RPMI7951 (cell line): ENCODE measurements at regions not wholly inside any gene's neighbourhood (a gene's known extent, or its start where the extent isn't known, plus 50 kb on each side); places are given as distances from the start of the nearest gene placed in this dataset.

Experiments used
- DNase-seq: peaks from one replicate; pipeline ENCODE4 v3.0.0-alpha.2; 2012; ENCODE audit warnings: low read depth

- DNase-seq, result no peak
Measured at GRCh38 chr15:81604713-81605112, 230.7 kb upstream of the TMC3 start.

GRCh38 chr15:81596159-81596865 is 222.3 kb upstream of the TMC3 start:
- no peak for DNase-seq

- no peak for DNase-seq
Measured at GRCh38 chr15:81595752-81596151, 221.7 kb upstream of the TMC3 start.

- no peak for DNase-seq
Measured at GRCh38 chr15:81589671-81590070, 215.7 kb upstream of the TMC3 start.

GRCh38 chr15:81575436-81576123 is 201.6 kb upstream of the TMC3 start:
- DNase-seq, result no peak

- no peak for DNase-seq
Measured at GRCh38 chr15:81573098-81573746, 199.2 kb upstream of the TMC3 start.

GRCh38 chr15:81572190-81572589 is 198.2 kb upstream of the TMC3 start:
- DNase-seq, result no peak

- no peak for DNase-seq
Measured at GRCh38 chr15:81569286-81570080, 195.5 kb upstream of the TMC3 start.

- DNase-seq, result no peak
Measured at GRCh38 chr15:81567924-81568323, 193.9 kb upstream of the TMC3 start.

- DNase-seq, result no peak
Measured at GRCh38 chr15:81562986-81563385, 189.0 kb upstream of the TMC3 start.

- no peak for DNase-seq
Measured at GRCh38 chr15:81560405-81560804, 186.4 kb upstream of the TMC3 start.

- no peak for DNase-seq
Measured at GRCh38 chr15:81558056-81558455, 184.0 kb upstream of the TMC3 start.

- no peak for DNase-seq
Measured at GRCh38 chr15:81555346-81555745, 181.3 kb upstream of the TMC3 start.

GRCh38 chr15:81548365-81549130 is 174.5 kb upstream of the TMC3 start:
- DNase-seq, result no peak

- DNase-seq, result no peak
Measured at GRCh38 chr15:81547521-81548132, 173.6 kb upstream of the TMC3 start.

- DNase-seq, result no peak
Measured at GRCh38 chr15:81544385-81544784, 170.4 kb upstream of the TMC3 start.

GRCh38 chr15:81540909-81541308 is 166.9 kb upstream of the TMC3 start:
- DNase-seq, result no peak

- no peak for DNase-seq
Measured at GRCh38 chr15:81536356-81536755, 162.3 kb upstream of the TMC3 start.

GRCh38 chr15:81534124-81534523 is 160.1 kb upstream of the TMC3 start:
- DNase-seq, result no peak

GRCh38 chr15:81532001-81532400 is 158.0 kb upstream of the TMC3 start:
- DNase-seq, result no peak

- DNase-seq, result peak; percentile 54
Measured at GRCh38 chr15:81531109-81531592, 157.1 kb upstream of the TMC3 start.
